GM19455 (cell line): ENCODE measurements at regions not wholly inside any gene's neighbourhood (a gene's known extent, or its start where the extent isn't known, plus 50 kb on each side); places are given as distances from the start of the nearest gene placed in this dataset.

Experiments used
- ATAC-seq: cut with Tn5 transposase; IDR thresholded peaks from one replicate; pipeline ENCODE4 v1.9.1; 2021; ENCODE audit not compliant: unreplicated experiment

DNA sequence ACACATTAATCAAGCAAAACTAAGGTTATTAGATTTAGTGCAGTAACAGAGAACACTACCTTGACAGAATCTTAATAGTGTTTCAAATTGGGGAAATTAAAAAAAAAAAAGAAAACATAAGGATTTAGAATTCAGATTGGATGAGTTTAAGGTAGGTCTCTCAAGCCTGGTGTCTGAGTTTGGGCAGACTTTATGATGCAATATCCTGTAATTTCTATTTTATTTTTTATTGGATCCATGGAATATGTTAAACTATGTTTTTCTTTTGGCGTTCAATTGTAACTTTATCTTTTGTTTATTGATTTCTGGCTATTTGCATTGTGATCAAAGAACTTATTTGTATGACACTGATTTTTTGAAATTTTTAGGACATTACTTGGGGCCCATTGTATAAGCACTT, 394.1 kb upstream of the NETO1 start:
- ATAC-seq = no peak

DNA sequence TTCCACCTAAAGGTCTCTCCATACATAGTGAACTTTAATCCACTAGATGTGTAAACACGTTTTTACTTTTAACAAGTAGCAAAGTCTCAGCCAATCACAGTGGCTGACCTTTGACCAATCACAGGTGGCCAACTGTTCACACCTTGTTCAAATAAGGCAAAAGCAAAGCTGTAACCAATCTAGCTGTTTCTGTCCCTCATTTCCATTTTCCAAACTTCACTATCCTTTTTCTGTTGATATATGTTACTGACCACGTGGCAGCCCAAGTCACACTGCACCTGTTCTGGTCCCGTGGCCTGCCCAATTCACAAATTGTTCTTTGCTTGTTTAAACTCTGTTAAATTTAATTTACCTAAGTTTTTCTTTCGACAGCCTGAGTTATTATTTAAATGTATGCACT, 393.5 kb upstream of the NETO1 start:
- ATAC-seq = no peak

DNA sequence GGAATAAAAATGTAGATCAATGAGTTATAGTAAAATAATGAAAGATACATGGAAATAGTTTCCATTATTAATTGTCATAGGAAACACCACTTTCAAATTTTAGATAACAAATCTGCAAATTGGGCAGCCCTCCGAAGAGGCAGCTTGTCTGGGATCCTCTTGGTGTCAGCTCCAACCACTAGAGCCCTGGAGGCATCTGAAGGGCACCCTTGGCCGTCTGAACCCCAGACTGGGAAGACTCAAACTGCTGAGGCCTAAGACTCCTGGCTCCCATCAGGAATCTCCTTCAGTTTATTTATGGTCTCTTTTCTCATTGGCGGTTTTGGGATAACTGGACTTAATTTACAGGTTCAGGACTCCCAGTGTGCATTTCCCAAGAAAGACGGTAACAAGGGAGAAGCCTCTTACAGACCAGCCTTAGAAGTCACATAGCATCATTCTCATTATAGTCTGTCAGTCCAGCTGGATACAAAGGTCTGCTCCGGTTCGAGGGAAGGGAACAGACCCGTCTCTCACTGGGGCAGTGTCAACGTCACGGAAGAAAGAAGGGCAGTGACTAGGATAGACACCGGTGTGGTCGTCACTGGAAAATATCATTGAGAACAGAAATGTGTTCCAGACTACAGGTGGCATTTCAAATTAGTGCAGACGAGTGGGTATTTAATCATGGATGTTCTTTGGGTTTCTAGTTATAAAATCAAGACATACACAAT, 390.7 kb upstream of the NETO1 start:
- no peak for ATAC-seq

DNA sequence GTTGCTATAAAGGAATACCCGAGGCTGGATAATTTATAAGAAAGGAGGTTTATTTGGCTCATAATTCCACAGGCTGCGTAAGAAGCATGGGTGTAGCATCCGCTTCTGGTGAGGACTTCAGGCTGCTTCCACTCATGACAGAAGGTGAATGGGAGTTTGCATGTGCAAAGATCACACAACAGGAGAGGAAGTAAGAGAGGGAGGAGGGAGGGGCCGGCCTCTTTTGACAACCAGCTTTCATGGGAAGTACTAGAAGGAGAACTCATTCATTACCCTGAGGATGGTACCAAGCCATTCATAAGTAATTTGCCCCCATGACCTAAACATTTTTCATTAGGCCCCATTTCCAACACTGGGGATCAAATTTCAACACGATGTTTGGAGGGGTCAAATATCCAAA, 386.8 kb upstream of the NETO1 start:
- no peak for ATAC-seq

DNA sequence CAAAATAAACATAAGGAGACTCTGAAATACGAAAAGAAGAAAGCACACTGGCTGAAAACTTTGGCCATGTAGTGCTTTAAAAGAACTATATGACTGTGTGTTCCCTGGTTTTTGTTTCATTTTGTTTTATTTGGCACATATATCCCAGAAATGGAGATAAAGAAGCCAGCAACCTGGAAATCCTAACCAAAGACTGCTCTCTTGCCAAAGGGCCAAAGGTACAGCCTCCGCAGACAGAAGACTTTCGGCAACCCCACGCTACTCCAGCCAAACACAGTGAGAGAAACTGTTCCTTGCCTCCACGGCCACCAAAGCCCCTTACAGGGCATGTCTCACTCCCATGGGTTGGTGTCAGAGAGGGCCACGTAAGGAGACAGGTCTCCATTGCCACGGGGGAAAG, 381.2 kb upstream of the NETO1 start:
- ATAC-seq = no peak

DNA sequence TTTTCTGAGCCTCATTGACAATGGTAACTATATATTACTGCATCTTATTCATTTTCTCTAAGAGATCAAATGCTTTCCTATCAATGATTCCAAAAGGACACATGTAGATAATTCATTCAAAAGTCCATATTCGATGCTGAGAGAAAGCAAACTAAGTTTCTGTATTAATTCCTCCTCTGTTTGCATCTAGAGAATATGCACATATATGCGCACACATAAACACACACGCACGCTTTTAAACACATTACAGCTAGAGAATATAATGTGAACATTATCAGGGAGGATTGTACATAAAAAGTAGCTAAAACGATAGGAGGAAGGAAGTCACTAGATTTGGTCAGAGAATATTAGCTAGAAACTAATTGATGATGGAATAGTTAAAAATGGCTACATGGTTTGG, 379.0 kb upstream of the NETO1 start:
- no peak for ATAC-seq

DNA sequence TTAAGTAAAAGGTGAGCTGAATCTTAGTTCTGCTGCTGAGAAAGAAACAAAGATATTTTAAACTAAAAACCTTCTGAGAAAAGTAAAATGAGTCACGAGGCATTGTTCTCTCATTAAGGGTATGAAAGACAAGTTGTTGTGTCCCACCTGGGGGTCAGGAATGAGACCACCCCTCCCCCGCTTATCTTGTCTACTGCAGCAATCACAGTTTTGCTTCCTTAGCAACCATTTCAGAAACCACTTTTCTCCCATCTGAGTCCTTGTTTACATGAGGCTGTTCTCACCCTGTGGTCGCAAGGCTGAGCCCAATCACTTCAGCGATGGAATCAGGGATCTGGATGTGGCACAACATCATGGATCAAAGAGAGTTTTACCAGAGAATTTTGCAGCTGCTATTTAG, 377.6 kb upstream of the NETO1 start:
- ATAC-seq = no peak

DNA sequence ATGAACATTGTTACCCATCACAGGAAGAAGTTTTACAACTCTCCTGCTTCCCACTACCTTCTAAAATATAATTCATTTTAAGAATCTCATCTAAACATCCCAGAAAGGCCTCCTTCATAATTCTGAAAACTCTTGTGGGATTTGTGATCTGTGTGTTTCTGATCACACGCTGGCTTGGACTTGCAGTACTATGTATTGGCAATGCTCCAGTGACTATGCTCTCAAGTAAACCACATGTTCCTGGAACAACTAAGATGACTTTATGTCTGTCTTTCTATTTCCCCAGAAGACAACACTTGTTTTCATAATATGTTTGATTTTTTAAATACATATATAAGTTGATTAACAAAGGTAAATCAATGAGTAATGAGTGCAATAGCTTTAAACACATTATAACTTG, 376.6 kb upstream of the NETO1 start:
- no peak for ATAC-seq

DNA sequence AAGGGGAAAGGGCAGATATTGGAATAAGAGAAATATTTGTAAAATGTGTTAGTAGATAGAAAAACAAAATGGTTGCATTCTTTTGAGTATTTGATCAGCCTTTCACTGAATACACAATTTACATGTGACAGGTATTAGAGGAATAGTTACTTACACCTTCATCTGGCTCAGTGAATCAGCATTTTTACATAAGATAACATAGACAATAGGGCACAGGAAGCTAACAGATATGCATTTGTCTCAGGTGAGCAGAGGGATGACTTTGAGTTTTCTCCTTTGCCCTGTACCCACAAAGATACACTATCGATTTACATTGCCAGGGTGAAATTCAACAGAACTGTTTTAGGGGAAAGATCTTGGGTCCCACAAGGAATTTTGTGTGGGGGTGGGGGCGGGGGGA, 373.1 kb upstream of the NETO1 start:
- ATAC-seq = no peak

DNA sequence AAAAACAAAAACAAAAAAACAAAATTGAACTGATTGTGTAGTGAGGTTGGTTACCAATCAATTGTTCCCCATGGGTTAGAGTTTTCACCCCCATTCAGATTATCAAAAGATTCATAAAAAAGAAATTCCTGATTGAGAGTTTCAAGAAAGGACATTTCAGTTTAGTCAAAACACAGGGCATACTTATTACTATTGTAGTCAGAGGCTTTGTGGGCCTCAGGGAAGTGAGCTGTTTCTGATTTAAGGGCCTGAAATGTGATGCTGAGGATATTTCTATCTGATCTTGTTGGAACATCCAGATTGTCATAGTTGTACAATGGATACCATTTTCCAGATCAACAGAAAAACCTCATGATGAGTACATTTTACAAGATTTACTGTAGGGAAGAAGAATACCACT, 368.1 kb upstream of the NETO1 start:
- ATAC-seq = no peak

DNA sequence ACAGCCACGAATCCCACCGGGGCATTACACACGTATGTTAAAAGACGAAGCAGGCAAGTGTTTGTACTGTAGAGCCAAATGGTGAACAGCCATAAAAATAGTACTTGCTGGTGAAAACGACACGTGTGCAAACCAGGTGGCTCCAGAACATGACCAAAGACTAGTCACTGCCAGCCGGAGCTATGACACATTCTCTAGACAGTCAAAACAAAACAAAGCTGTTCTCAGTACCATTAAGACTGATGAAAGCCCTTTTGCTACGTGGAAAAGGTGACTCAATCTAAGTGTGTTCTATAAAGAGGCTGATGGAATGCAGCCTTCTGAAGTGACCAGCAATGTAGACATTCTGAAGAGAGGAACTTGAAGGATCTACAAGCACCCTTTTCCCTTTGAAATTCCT, 367.7 kb upstream of the NETO1 start:
- ATAC-seq = no peak

DNA sequence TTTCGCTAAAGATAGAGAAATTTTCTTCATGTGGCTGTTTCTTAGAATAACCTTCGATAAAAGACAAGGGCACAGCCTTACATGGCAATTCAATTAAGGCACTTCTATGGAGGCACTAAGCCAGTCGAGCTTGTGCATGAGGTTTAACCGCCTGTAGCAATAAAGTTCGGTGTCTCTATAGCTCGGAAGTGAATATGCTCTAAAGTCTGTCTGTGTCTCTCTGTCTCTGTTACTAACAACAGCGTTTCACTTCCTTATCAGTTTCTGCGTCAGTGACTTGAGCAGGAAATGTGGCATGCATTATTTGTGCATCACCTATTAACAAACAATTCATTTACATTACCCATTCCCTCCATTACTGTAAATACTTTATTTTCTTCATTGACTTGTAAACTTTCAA, 365.1 kb upstream of the NETO1 start:
- ATAC-seq = no peak

DNA sequence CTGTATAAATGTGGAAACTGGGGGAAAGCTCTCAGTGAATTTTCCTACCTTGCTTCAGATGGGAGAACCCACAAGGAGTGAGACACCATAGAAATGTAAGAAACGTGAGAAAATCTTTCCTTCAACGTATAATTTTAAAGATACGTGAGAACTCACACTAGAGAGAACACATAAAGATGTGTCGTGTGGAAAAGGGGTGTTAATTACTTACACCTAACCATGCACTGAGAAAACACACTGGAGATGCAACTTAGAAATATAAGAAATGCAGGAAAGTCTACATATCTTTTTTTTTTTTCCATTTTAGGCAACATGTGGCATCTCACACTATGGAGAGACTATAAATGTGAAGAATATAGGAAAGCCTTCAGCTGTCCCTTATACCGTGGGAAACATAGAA, 352.9 kb upstream of the NETO1 start:
- no peak for ATAC-seq

DNA sequence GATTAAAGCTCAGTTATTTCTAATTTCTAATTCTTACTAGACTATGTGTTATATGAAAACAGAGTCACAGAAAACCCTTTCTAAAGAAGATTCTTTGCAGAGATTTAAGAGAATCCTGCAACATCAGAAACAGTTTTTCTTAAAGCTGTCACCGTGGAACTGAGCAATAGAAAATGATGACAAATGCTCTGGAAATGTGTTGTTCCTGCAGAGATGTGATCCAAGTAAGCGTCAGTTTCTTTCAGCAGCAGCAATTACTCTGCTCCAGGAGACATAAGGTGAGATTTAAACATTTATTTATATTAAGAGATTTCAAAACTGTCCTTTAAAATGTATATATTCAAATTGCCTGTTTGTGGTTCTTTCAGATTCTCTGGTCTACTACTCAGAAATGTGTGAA, 350.5 kb upstream of the NETO1 start:
- ATAC-seq = no peak

DNA sequence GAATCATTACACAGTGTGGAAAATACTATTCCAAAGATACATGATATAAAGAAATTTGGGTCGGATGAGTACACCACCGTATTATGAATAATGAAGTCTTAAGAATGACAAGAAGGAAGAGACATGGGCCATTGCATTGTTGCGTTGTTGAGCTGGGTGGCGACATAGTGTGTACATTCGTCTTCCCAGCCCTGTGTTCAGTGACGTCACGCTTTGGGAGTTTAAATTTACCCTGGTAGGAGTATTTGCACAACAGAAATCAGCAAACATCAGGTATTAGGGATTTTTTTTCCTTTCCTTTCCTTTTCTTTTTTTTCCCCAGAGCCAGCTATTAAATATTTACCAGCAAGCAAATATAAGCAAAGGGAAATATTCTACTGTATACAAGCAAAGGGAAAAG, 347.2 kb upstream of the NETO1 start:
- no peak for ATAC-seq

DNA sequence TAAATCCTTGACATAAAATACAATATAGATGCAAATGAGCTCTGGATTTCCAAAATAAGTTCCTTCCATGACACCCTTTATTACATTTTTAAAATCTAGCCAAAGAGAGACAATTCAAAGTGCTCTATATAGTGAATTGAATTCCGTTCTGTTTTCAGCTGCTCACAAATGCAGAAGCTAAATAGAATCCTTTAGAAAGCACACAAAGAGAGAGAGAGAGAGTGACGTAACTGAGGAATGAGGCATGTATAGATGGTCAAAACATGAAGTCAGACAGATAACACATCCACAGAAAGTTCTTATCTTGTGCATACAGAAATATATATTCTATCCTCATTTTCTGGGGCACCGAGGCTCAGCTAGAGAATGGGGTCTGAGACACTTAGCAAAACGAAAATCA, 344.7 kb upstream of the NETO1 start:
- no peak for ATAC-seq

DNA sequence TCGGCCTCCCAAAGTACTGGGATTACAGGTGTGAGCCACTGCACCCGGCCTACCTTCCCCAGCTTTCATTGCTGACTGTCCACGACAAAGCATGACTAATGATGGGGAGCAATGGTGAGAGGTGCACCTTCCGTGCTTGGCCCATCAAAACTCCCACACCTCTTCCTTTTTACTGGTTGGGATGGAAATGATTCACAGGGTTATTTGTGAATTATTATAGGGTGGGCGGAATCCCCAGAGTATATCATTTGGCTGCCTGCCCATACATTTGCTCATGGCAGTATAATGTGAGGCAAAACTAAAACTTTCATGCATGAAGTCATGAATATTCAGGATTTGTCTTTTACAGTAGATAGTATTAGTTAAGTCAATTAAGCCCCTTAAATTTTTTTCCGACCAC, 334.2 kb upstream of the NETO1 start:
- ATAC-seq = no peak

DNA sequence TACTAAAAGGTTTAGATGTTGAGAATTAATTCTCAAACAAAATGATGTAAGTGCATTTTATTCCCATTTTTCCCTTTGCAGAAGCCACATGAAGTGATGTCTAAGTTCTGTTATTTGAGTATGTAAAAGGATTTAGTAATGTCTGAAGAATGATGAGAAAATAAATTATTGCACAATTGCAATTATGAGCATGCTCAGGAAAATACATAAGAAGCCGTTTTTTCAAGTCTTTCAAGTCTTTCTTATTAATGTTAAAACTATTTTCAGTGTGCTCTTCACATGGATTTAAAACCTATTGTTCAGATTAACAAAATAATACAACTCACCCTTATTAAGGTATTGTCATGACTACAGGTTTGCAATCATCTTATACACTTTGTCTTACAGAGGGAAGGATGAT, 331.4 kb upstream of the NETO1 start:
- ATAC-seq = no peak

DNA sequence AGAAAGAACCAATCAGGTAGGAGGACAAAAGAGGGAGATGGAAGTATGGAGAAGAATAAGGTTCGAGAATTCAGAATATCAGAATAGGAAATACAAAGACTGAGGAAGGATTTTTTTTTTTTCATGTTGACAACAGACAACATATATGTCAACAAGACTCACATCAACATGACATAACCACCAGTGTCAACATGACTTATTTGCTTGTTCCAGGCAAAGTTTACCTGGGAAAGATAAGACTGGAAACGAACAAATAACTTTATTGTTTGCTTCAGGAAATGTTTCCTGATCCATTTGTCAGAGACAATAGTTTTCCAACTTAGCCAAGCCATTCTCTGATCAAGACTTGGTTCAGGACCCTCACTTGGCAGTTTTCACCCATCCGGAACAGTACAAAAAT, 321.9 kb upstream of the NETO1 start:
- no peak for ATAC-seq

DNA sequence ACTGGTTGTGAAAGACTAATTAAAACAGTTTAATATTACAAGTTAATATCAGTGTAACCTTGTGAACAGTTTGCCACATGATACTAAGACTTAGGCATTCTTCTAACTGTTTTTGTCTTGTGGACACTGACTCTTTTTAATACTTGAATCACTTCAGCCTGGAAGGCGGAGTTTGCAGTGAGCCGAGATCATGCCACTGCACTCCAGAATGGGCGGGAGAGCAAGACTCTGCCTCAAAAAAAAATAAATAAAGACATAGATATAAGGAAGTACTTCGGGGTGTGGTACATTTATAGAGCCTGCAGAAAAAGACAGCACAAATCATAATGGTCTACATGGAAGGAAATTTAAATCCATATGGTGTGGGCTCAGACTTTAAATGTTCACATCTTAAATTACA, 300.4 kb upstream of the NETO1 start:
- no peak for ATAC-seq

DNA sequence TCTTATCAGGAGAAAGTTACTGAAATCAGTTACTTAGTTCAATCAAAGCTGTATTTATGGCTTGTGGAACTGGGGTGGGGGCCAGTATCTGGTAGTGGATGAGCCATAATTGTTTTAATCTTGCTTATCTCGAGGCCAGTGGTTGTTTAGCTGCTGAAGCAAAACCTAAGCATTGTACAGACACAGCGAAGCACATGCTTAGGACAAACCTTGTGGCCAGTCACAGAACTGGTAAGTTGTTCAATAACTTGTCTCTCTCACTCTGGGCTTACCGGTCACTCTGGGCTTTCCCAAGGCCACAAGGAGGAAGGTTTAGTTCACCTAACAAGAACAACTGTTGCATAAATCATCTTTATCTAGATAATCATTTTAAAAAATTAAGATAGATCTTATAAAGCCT, 296.6 kb upstream of the NETO1 start:
- ATAC-seq = no peak

DNA sequence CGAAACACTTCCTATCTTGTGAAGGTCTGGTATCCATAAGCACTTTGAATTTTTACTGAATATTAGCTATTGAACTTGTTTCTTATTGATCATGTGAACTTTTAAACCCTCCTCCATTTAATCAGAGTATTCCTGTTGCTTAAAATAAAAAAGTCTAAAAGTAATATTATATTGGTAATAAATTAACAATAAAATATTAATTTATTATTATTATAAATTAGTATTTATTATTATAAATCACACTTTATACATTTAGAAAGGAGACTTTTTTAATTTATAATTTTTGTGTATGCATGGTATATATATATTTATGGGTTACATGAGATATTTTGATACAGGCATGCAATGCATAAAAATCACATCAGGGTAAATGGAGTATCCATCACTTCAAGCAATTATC, 295.4 kb upstream of the NETO1 start:
- no peak for ATAC-seq

DNA sequence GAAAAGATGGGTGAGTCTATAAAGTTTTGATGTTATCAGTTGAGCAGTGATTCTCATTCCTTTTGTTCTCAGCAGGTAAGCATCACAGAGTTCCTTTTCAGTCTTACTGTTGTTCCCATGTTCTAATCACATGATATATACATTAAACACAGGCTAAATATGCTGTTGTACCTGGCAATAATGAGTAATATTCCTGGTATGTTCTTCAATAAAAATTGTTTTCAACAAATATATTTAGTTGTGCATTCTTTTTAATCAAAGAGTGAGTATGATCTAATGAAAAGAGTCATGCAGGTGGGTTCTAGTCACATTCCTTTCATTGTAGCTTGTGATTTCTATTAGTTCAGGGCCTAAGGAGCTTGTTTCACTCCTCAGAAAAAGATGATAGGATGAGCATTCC, 288.3 kb upstream of the NETO1 start:
- ATAC-seq = no peak

DNA sequence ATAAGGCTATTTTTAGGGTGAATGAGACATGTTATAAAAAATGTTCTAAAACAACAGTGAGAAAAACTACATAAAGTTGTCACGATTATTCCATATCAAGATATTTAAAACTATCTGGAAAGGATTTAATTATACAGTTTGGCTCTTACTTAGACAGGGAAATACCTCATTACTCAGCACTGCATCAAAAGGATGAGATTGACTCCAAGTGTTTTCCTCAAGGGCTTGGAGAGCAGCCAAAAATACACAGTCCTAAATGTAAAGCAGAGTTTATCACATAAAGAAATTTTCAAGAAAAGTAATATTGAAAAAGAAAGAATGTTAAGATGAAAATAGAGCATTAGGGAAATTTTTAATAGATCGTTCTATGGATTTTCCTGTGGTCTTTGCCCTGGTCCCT, 285.5 kb upstream of the NETO1 start:
- no peak for ATAC-seq
